ENCODE measurements at regions not wholly inside any gene's neighbourhood (a gene's known extent, or its start where the extent isn't known, plus 50 kb on each side); places are given as distances from the start of the nearest gene placed in this dataset.

DNA sequence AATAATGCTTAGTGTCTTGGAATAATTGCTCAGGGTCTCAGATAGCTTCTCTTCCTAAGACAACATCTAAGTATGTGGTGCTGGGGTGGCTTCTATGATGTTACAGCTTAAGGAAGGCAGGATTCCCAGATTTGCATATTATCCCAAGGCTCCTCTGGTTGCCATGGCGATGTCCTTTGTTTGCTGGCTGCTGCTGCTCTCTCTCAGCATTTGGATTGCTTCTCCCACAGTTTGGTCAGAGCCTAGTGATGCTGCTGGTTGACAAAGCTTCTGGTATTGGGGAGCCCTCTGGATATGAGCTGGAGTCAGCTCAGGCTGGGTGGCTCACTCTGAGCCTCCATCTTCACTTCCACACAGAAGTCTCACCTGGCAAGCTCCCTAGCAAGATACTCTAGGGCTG lies 56.4 kb upstream of the FBXO33 start:
- TF ChIP-seq RBFOX2 (IDR thresholded peaks at IDR 0.05; ENCODE audit: low read depth, low read length): no peak
- no peak for TF ChIP-seq ZNF225 (CRISPR knock-in tag; IDR thresholded peaks at IDR 0.05)
- TF ChIP-seq CEBPG (CRISPR knock-in tag; IDR thresholded peaks at IDR 0.05): no peak
- TF ChIP-seq ZNF558 (CRISPR knock-in tag; IDR thresholded peaks at IDR 0.05; ENCODE audit: borderline replicate concordance): no peak
- no peak for TF ChIP-seq NR1H2 (CRISPR knock-in tag; IDR thresholded peaks at IDR 0.05; ENCODE audit: borderline replicate concordance, low read depth)
- TF ChIP-seq RAD21 (CRISPR knock-in tag; IDR thresholded peaks at IDR 0.05): no peak
- TF ChIP-seq FIP1L1 (IDR thresholded peaks at IDR 0.05; ENCODE audit: borderline replicate concordance, insufficient read depth, low read depth, low read length): no peak
- TF ChIP-seq ZSCAN30 (CRISPR knock-in tag; IDR thresholded peaks at IDR 0.05): no peak
- TF ChIP-seq YEATS4 (CRISPR knock-in tag; IDR thresholded peaks at IDR 0.05; ENCODE audit: borderline replicate concordance): no peak
- TF ChIP-seq, protein P1, sequence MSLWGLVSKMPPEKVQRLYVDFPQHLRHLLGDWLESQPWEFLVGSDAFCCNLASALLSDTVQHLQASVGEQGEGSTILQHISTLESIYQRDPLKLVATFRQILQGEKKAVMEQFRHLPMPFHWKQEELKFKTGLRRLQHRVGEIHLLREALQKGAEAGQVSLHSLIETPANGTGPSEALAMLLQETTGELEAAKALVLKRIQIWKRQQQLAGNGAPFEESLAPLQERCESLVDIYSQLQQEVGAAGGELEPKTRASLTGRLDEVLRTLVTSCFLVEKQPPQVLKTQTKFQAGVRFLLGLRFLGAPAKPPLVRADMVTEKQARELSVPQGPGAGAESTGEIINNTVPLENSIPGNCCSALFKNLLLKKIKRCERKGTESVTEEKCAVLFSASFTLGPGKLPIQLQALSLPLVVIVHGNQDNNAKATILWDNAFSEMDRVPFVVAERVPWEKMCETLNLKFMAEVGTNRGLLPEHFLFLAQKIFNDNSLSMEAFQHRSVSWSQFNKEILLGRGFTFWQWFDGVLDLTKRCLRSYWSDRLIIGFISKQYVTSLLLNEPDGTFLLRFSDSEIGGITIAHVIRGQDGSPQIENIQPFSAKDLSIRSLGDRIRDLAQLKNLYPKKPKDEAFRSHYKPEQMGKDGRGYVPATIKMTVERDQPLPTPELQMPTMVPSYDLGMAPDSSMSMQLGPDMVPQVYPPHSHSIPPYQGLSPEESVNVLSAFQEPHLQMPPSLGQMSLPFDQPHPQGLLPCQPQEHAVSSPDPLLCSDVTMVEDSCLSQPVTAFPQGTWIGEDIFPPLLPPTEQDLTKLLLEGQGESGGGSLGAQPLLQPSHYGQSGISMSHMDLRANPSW (CRISPR knock-in tag; IDR thresholded peaks at IDR 0.05; ENCODE audit: borderline replicate concordance): no peak
- TF ChIP-seq, protein P2, sequence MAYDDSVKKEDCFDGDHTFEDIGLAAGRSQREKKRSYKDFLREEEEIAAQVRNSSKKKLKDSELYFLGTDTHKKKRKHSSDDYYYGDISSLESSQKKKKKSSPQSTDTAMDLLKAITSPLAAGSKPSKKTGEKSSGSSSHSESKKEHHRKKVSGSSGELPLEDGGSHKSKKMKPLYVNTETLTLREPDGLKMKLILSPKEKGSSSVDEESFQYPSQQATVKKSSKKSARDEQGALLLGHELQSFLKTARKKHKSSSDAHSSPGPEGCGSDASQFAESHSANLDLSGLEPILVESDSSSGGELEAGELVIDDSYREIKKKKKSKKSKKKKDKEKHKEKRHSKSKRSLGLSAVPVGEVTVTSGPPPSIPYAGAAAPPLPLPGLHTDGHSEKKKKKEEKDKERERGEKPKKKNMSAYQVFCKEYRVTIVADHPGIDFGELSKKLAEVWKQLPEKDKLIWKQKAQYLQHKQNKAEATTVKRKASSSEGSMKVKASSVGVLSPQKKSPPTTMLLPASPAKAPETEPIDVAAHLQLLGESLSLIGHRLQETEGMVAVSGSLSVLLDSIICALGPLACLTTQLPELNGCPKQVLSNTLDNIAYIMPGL (CRISPR knock-in tag; IDR thresholded peaks at IDR 0.05; ENCODE audit: borderline replicate concordance in 1 of 2, low read depth in 1 of 2): no peak
- no peak for TF ChIP-seq SMARCC2 (IDR thresholded peaks at IDR 0.05)
- no peak for TF ChIP-seq YY1 (IDR thresholded peaks at IDR 0.05; ENCODE audit: insufficient read depth, insufficient replicate concordance, low read depth, low read length)
- TF ChIP-seq FOSL1 (CRISPR knock-in tag; IDR thresholded peaks at IDR 0.05; ENCODE audit: borderline replicate concordance): no peak

All from HepG2 (cell line).